OCI-M1 (cell line): ENCODE measurements at regions not wholly inside any gene's neighbourhood (a gene's known extent, or its start where the extent isn't known, plus 50 kb on each side); places are given as distances from the start of the nearest gene placed in this dataset.
"Not testable (repeated sequence)": the region's sequence is repeated elsewhere in the genome, so short reads cannot be mapped to it uniquely, and the experiment has no call there.

ENCODE experiments used
- DNase-seq: peaks from one replicate; lab custom pipeline; 2025; lab: John Stamatoyannopoulos, UW

DNA sequence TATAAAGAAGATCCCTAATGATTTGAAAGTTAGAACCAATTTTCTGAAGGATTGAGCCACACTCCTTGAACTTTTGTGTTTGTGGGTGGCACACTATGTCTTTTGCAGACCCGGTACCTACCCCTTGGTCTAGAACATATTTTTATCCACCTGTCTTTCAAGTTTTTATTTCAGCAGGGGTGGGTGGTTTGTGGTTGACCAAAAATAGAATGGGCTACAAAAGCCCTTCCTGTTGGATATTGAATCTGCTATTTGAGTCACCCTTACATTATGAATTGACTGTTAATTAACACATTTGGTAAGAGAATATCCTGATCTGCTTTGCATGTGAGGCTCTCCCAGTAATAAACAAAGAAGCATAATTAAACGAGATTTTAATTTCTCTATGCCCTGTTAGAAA, 401.2 kb downstream of the POTEH start:
- not testable (repeated sequence) for DNase-seq

DNA sequence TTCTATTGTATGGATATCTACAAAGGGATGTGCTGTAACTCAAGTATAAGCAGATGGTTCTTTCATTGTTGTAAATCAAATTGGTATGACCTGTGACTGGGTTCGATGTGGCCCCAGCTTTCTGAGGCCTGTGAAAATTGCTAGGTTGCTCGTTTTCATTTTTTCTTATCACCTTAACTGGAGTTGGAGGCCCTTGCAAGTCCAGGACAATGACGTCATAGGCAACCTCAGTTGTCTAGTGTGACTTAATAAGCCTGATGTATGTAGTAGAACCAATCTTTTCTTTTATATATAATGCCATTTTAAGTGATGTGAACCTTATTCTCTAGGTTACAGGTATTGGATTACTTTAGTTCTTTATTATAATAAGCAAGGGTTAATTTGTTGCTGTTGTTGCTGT, 415.3 kb downstream of the POTEH start:
- not testable (repeated sequence) for DNase-seq

DNA sequence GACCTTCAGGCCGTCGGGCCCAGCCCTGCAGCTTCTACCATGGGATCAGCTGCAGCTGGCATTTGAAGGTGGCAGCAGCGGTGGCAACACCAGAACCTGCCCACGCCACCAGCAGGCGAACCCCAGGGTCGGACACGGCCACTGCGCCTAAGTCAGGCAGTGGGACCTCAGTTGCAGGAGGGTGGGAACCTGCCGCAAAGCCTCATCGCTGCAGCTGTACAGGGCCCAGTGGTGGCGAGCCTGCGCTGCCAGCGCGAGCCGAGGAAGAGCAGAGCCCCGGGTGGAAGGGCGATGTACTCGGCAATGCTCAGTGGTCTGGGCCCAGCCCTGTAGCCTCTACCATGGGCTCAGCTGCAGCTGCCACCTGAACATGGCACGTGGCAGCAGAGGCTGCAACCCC, 441.6 kb downstream of the POTEH start:
- not testable (repeated sequence) for DNase-seq

DNA sequence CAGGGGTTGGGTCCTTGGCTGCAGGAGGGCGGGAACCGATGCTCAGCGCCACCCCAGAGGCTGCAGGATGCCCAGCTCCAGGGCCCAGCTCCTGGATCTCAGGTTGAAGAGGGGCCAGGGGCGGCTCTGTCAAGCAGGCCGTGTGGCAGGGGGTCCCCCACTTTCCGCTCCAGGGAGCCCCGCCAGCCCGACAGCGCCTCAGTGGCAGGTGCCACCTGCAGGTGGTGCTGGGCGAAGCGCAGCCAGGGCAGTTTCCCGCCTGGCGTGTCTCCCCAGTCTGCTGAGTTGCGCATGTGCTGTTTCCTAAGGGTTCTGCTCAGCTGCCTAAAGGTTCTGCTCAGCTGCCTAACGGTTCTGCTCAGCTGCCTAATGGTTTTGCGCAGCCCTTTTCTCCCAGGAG, 442.1 kb downstream of the POTEH start:
- no peak for DNase-seq

DNA sequence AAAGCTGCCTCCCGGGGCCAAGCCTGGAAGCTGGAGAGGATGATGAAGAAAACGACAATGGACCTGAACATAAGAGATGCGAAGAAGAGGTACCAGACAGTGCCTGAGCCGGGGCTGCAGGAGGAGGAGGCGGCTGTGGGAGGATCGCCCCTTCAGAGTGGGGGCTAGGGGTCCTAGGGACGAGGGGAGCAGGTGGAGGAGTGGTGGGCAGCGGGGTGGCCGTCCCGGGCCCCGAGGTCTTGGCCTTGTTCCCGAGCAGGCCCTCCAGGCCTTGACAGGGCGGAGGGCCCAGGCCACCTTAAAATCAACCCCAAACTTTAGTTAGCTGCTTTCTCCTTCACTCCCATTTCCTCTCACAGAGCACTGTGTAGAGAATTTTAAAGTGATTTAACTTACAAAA, 442.8 kb downstream of the POTEH start:
- DNase-seq = not testable (repeated sequence)

DNA sequence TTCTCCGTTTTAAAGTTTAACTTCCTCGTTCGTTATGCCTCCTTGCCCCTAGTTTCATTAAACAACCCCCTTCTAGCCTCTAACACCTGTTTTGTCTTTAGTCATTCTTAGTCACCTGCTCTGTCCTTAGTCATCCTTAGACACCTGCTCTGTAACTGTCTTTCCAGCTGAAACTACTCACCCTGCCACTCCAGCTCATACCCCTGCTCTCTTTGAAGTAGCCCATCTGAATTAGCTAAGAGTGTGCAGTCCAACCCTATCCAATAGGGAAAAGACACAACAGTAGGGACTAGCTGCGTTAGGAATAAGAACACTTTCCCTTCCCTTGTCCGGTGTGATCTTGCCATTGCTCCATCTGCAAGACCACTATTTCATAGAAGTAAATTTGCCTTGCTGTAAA, 446.5 kb downstream of the CCT8L2 start:
- DNase-seq = not testable (repeated sequence)

DNA sequence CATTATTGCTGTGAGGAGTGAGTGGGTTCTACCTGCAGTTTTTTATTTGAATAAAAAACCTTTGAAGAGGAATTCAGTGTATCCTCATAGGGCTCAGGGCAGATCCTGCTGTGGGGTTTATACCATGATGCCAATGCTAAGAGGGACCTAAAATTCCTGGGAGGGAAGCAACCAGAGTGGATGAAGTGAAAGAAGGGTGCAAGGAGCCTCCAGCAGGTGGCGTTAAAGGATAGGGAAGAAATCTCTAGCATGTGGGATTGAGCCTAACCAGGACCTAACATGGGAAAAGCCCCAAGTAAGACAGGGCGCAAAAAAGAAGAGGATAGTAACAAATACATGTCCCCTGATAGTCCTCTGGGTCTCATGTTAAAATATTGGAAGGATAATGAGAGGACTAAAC, 445.7 kb downstream of the CCT8L2 start:
- peak; percentile 56 for DNase-seq

DNA sequence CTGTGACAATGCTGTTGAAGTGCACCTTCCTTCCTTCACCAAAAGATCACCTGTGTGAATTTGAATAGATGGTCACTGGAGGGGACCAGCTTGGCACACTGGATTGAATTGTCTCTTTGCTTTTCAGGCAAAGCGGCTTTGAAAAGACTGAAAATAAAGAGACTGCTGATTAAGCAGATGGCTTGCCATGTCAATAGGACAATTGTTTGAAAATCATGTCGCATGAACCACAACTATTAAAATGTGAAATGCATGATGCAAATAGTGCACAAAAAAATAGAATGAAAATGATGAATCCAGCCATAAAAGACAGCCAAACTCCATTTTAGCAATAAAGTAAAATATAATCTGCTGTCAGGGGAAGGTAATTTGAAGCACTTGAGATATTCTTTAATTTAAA, 415.3 kb downstream of the CCT8L2 start:
- not testable (repeated sequence) for DNase-seq

DNA sequence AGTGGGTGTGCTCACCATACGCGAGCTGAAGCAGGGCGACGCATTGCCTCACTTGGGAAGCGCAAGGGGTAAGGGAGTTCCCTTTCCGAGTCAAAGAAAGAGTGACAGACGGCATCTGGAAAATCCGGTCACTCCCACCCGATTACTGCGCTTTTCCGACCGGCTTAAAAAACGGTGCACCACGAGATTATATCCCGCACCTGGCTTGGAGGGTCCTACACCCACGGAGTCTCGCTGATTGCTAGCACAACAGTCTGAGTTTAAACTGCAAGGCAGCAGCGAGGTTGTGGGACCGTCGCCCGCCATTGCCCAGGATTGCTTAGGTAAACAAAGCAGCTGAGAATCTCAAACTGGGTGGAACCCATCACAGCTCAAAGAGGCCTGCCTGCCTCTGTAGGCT, 408.7 kb downstream of the CCT8L2 start:
- not testable (repeated sequence) for DNase-seq
